Activated naive CD4-positive, alpha-beta T cell treated with anti-CD3 and anti-CD28 coated beads, Interleukin-2, amount 10 ng/mL, durations not matched to agents 7 days and 5 days (primary cell): ENCODE measurements at regions not wholly inside any gene's neighbourhood (a gene's known extent, or its start where the extent isn't known, plus 50 kb on each side); places are given as distances from the start of the nearest gene placed in this dataset.
"Not testable (repeated sequence)": the region's sequence is repeated elsewhere in the genome, so short reads cannot be mapped to it uniquely, and the experiment has no call there.

ENCODE experiments used
- CTCF ChIA-PET: fragments of 350-600 bp; sonication (Branson Sonifier 250); formaldehyde crosslinking; loops from one replicate; lab custom pipeline; 2021; ENCODE audit warnings: antibody characterized with exemption; lab: Charles Lee
- DNase-seq: peaks from one replicate; pipeline ENCODE4 v3.0.0-alpha.2; 2020
- H3K27ac Mint-ChIP-seq: one replicate; pipeline ENCODE4 v1.8.0; 2021; ENCODE audit warnings: mild to moderate bottlenecking, moderate library complexity, mixed read lengths
- H3K27me3 Mint-ChIP-seq: one replicate; pipeline ENCODE4 v1.8.0; 2021; ENCODE audit warnings: mild to moderate bottlenecking, mixed read lengths
- H3K36me3 Mint-ChIP-seq: one replicate; pipeline ENCODE4 v1.8.0; 2021; ENCODE audit warnings: mixed read lengths
- H3K4me1 Mint-ChIP-seq: one replicate; pipeline ENCODE4 v1.8.0; 2021; ENCODE audit warnings: mixed read lengths
- H3K4me3 Mint-ChIP-seq: one replicate; pipeline ENCODE4 v1.8.0; 2021; ENCODE audit warnings: mild to moderate bottlenecking, moderate library complexity, mixed read lengths
- H3K9me3 Mint-ChIP-seq: one replicate; pipeline ENCODE4 v1.8.0; 2021; ENCODE audit warnings: mixed read lengths

- Mint-ChIP-seq H3K27ac (no peak overlapping the region), H3K4me1 (no peaks in the 10 kb centered on the region), H3K4me3 (no peak overlapping the region), H3K27me3 (no peaks in the 10 kb centered on the region), H3K9me3 (peaks cover 2% of the 10 kb centered on the region), H3K36me3 (no peaks in the 10 kb centered on the region)
- no peak for DNase-seq
- CTCF ChIA-PET = no interaction called here
Observed at GRCh38 chr11:107276077-107276476, 181.5 kb downstream of the CWF19L2 start.

- H3K27me3 Mint-ChIP-seq = no peaks in the 10 kb centered on the region
- DNase-seq = no peak
- H3K4me3 Mint-ChIP-seq = no peak overlapping the region
- no peaks in the 10 kb centered on the region for H3K36me3 Mint-ChIP-seq
- CTCF ChIA-PET = no interaction called here
- H3K9me3 Mint-ChIP-seq = peaks cover 2% of the 10 kb centered on the region
- no peaks in the 10 kb centered on the region for H3K4me1 Mint-ChIP-seq
- H3K27ac Mint-ChIP-seq = no peak overlapping the region
Observed at GRCh38 chr11:107275632-107276031, 182.0 kb downstream of the CWF19L2 start.

- H3K4me1 Mint-ChIP-seq = no peaks in the 10 kb centered on the region
- H3K36me3 Mint-ChIP-seq = no peaks in the 10 kb centered on the region
- no peak overlapping the region for H3K27ac Mint-ChIP-seq
- H3K4me3 Mint-ChIP-seq = no peak overlapping the region
- CTCF ChIA-PET = no interaction called here
- no peak for DNase-seq
- H3K9me3 Mint-ChIP-seq = no peaks in the 10 kb centered on the region
- no peaks in the 10 kb centered on the region for H3K27me3 Mint-ChIP-seq
Observed at GRCh38 chr11:107274138-107274537, 183.5 kb downstream of the CWF19L2 start.

GRCh38 chr11:107272561-107272960 is 185.1 kb downstream of the CWF19L2 start:
- no peaks in the 10 kb centered on the region for H3K36me3 Mint-ChIP-seq
- CTCF ChIA-PET = no interaction called here
- H3K9me3 Mint-ChIP-seq = no peaks in the 10 kb centered on the region
- no peak overlapping the region for H3K27ac Mint-ChIP-seq
- no peaks in the 10 kb centered on the region for H3K27me3 Mint-ChIP-seq
- no peak for DNase-seq
- H3K4me3 Mint-ChIP-seq = no peak overlapping the region
- H3K4me1 Mint-ChIP-seq = no peaks in the 10 kb centered on the region

GRCh38 chr11:107271425-107271824 is 186.2 kb downstream of the CWF19L2 start:
- Mint-ChIP-seq H3K27me3 (no peaks in the 10 kb centered on the region), H3K9me3 (no peaks in the 10 kb centered on the region), H3K4me3 (no peak overlapping the region), H3K27ac (no peak overlapping the region), H3K4me1 (no peaks in the 10 kb centered on the region), H3K36me3 (no peaks in the 10 kb centered on the region)
- no peak for DNase-seq
- CTCF ChIA-PET = no interaction called here

- CTCF ChIA-PET = no interaction called here
- no peak overlapping the region for H3K4me3 Mint-ChIP-seq
- no peak for DNase-seq
- no peaks in the 10 kb centered on the region for H3K27me3 Mint-ChIP-seq
- H3K9me3 Mint-ChIP-seq = no peaks in the 10 kb centered on the region
- no peak overlapping the region for H3K27ac Mint-ChIP-seq
- no peaks in the 10 kb centered on the region for H3K36me3 Mint-ChIP-seq
- H3K4me1 Mint-ChIP-seq = no peaks in the 10 kb centered on the region
Observed at GRCh38 chr11:107268977-107269376, 188.6 kb downstream of the CWF19L2 start.

GRCh38 chr11:107266455-107266854 is 191.2 kb downstream of the CWF19L2 start:
- H3K27ac Mint-ChIP-seq = no peak overlapping the region
- no peaks in the 10 kb centered on the region for H3K27me3 Mint-ChIP-seq
- H3K9me3 Mint-ChIP-seq = no peaks in the 10 kb centered on the region
- no peak overlapping the region for H3K4me3 Mint-ChIP-seq
- no peaks in the 10 kb centered on the region for H3K4me1 Mint-ChIP-seq
- no peak for DNase-seq
- CTCF ChIA-PET = interaction anchor here (0.5 kb wide), 1 partner anchor 616 kb away, joined by 3 read pairs; no protein-coding TSS in a partner anchor
- no peaks in the 10 kb centered on the region for H3K36me3 Mint-ChIP-seq

- CTCF ChIA-PET = no interaction called here
- DNase-seq = no peak
- no peaks in the 10 kb centered on the region for H3K4me1 Mint-ChIP-seq
- H3K27me3 Mint-ChIP-seq = no peaks in the 10 kb centered on the region
- no peaks in the 10 kb centered on the region for H3K36me3 Mint-ChIP-seq
- H3K27ac Mint-ChIP-seq = no peak overlapping the region
- H3K4me3 Mint-ChIP-seq = no peak overlapping the region
- no peaks in the 10 kb centered on the region for H3K9me3 Mint-ChIP-seq
Observed at GRCh38 chr11:107265591-107266121, 192.0 kb downstream of the CWF19L2 start.

GRCh38 chr11:107263844-107264563 is 193.6 kb downstream of the CWF19L2 start:
- Mint-ChIP-seq H3K27ac (no peak overlapping the region), H3K27me3 (no peaks in the 10 kb centered on the region), H3K4me1 (no peaks in the 10 kb centered on the region), H3K9me3 (no peaks in the 10 kb centered on the region), H3K4me3 (no peak overlapping the region), H3K36me3 (no peaks in the 10 kb centered on the region)
- CTCF ChIA-PET = no interaction called here
- DNase-seq = no peak

GRCh38 chr11:107259811-107260221 is 197.8 kb downstream of the CWF19L2 start:
- no peaks in the 10 kb centered on the region for H3K4me1 Mint-ChIP-seq

GRCh38 chr11:107257710-107258109 is 199.9 kb downstream of the CWF19L2 start:
- DNase-seq = no peak
- no peaks in the 10 kb centered on the region for H3K36me3 Mint-ChIP-seq
- H3K9me3 Mint-ChIP-seq = no peaks in the 10 kb centered on the region
- H3K4me3 Mint-ChIP-seq = no peak overlapping the region
- H3K27ac Mint-ChIP-seq = no peak overlapping the region
- CTCF ChIA-PET = no interaction called here
- H3K4me1 Mint-ChIP-seq = no peaks in the 10 kb centered on the region
- no peaks in the 10 kb centered on the region for H3K27me3 Mint-ChIP-seq

More at GRCh38 chr11:107259811-107260221, 197.8 kb downstream of the CWF19L2 start:
- Mint-ChIP-seq H3K9me3 (no peaks in the 10 kb centered on the region), H3K27ac (no peak overlapping the region), H3K36me3 (no peaks in the 10 kb centered on the region), H3K4me3 (no peak overlapping the region), H3K27me3 (no peaks in the 10 kb centered on the region)
- DNase-seq = no peak
- CTCF ChIA-PET = no interaction called here

- H3K27me3 Mint-ChIP-seq, H3K36me3 Mint-ChIP-seq, H3K4me3 Mint-ChIP-seq, CTCF ChIA-PET, DNase-seq, H3K27ac Mint-ChIP-seq, H3K4me1 Mint-ChIP-seq, H3K9me3 Mint-ChIP-seq: not testable (repeated sequence)
Observed at GRCh38 chr11:107253661-107254060, 204.0 kb downstream of the CWF19L2 start.

GRCh38 chr11:107252429-107253161 is 205.0 kb downstream of the CWF19L2 start:
- Mint-ChIP-seq H3K4me3 (no peak overlapping the region), H3K9me3 (no peaks in the 10 kb centered on the region), H3K4me1 (no peaks in the 10 kb centered on the region), H3K27me3 (no peaks in the 10 kb centered on the region), H3K36me3 (no peaks in the 10 kb centered on the region), H3K27ac (no peak overlapping the region)
- CTCF ChIA-PET = no interaction called here
- no peak for DNase-seq

- H3K9me3 Mint-ChIP-seq = no peaks in the 10 kb centered on the region
- no peak overlapping the region for H3K4me3 Mint-ChIP-seq
- H3K36me3 Mint-ChIP-seq = no peaks in the 10 kb centered on the region
- H3K27ac Mint-ChIP-seq = no peak overlapping the region
- H3K4me1 Mint-ChIP-seq = no peaks in the 10 kb centered on the region
- no peak for DNase-seq
- H3K27me3 Mint-ChIP-seq = no peaks in the 10 kb centered on the region
- CTCF ChIA-PET = no interaction called here
Observed at GRCh38 chr11:107251298-107251697, 206.3 kb downstream of the CWF19L2 start.

GRCh38 chr11:107250017-107250416 is 207.6 kb downstream of the CWF19L2 start:
- Mint-ChIP-seq H3K36me3 (no peaks in the 10 kb centered on the region), H3K4me3 (no peak overlapping the region), H3K27me3 (no peaks in the 10 kb centered on the region), H3K4me1 (no peaks in the 10 kb centered on the region), H3K27ac (no peak overlapping the region), H3K9me3 (no peaks in the 10 kb centered on the region)
- DNase-seq = no peak
- CTCF ChIA-PET = no interaction called here
